HEK293 (cell line): ENCODE measurements at regions not wholly inside any gene's neighbourhood (a gene's known extent, or its start where the extent isn't known, plus 50 kb on each side); places are given as distances from the start of the nearest gene placed in this dataset.

Experiments
- CTCF ChIA-PET: fragments of 350-600 bp; formaldehyde crosslinking; extraction: SDS; loops from one replicate; lab custom pipeline; 2021; ENCODE audit warnings: antibody characterized with exemption; lab: Yijun Ruan, JAX
- POLR2A ChIA-PET: fragments of 300-600 bp; formaldehyde crosslinking; extraction: SDS; loops from one replicate; lab custom pipeline; 2020; ENCODE audit warnings: antibody characterized with exemption, inconsistent platforms; lab: Yijun Ruan, JAX
- H3K27ac ChIP-seq: fragments of 200-500 bp; sonication (Bioruptor generic); 2 replicates; pipeline ENCODE4 v1.5.1; 2014; ENCODE audit warnings: low read depth, low read length, control low read depth, inconsistent platforms; ENCODE audit errors: extremely low read depth
- H3K36me3 ChIP-seq, 2 experiments: fragments of 200-500 bp in 1 of 2; sonication (Bioruptor generic) in 1 of 2; 1 replicate in 1 of 2; 2 replicates in 1 of 2; pipeline ENCODE4 v1.5.1; 2014 to 2017; ENCODE audit warnings: inconsistent platforms in 2 of 2, low read length in 2 of 2; ENCODE audit not compliant: control insufficient read depth in 2 of 2, insufficient read depth in 1 of 2
- H3K4me1 ChIP-seq: fragments of 200-500 bp; sonication (Bioruptor generic); 2 replicates; pipeline ENCODE4 v1.5.1; 2014; ENCODE audit warnings: mild to moderate bottlenecking, low read length, inconsistent platforms; ENCODE audit not compliant: control insufficient read depth, insufficient read depth
- H3K4me3 ChIP-seq: 2 replicates; pipeline ENCODE4 v1.5.1; 2011; ENCODE audit warnings: low read depth, mild to moderate bottlenecking, control low read depth, low read length, moderate library complexity
- H3K9me3 ChIP-seq: fragments of 200-500 bp; sonication (Bioruptor generic); 2 replicates; pipeline ENCODE4 v1.5.1; 2014; ENCODE audit warnings: low read depth, low read length, inconsistent platforms; ENCODE audit not compliant: control insufficient read depth, insufficient read depth
- PATZ1 ChIP-seq: fragments of 450-650 bp; formaldehyde crosslinking; IDR thresholded peaks from 2 replicates; pipeline ENCODE4 v1.5.1; 2016; ENCODE audit warnings: missing biosample characterization, missing genetic modification characterization
- PBX3 ChIP-seq: sonication (generic); formaldehyde crosslinking; IDR thresholded peaks from 2 replicates; pipeline ENCODE4 v1.8.1; 2022; ENCODE audit warnings: mild to moderate bottlenecking, moderate library complexity, missing genetic modification reagents
- SP7 ChIP-seq: fragments of 450-650 bp; formaldehyde crosslinking; IDR thresholded peaks from 2 replicates; pipeline ENCODE4 v1.5.1; 2016; ENCODE audit warnings: missing biosample characterization, missing genetic modification characterization
- ZNF174 ChIP-seq: fragments of 450-650 bp; formaldehyde crosslinking; IDR thresholded peaks from 2 replicates; pipeline ENCODE4 v1.5.0; 2017; ENCODE audit warnings: missing biosample characterization, mild to moderate bottlenecking, missing genetic modification characterization
- ZNF175 ChIP-seq: fragments of 450-650 bp; formaldehyde crosslinking; IDR thresholded peaks from 2 replicates; pipeline ENCODE4 v1.5.1; 2016; ENCODE audit warnings: missing biosample characterization, missing genetic modification characterization
- ZNF211 ChIP-seq: fragments of 450-650 bp; formaldehyde crosslinking; IDR thresholded peaks from 2 replicates; pipeline ENCODE4 v1.5.1; 2016; ENCODE audit warnings: low read depth, missing biosample characterization, missing genetic modification characterization
- ZNF324 ChIP-seq: fragments of 450-650 bp; formaldehyde crosslinking; IDR thresholded peaks from 2 replicates; pipeline ENCODE4 v1.5.1; 2016; ENCODE audit warnings: missing biosample characterization, missing genetic modification characterization
- ZNF391 ChIP-seq: fragments of 450-650 bp; formaldehyde crosslinking; IDR thresholded peaks from 2 replicates; pipeline ENCODE4 v1.5.1; 2016; ENCODE audit warnings: low read depth, missing biosample characterization, missing genetic modification characterization, borderline replicate concordance
- ZNF501 ChIP-seq: fragments of 450-650 bp; formaldehyde crosslinking; IDR thresholded peaks from 2 replicates; pipeline ENCODE4 v1.5.1; 2016; ENCODE audit warnings: missing biosample characterization, missing genetic modification characterization
- ZNF529 ChIP-seq: fragments of 450-650 bp; formaldehyde crosslinking; IDR thresholded peaks from 2 replicates; pipeline ENCODE4 v1.5.1; 2017; ENCODE audit warnings: missing genetic modification characterization, missing biosample characterization; ENCODE audit not compliant: insufficient replicate concordance
- ZNF530 ChIP-seq: fragments of 450-650 bp; formaldehyde crosslinking; IDR thresholded peaks from 2 replicates; pipeline ENCODE4 v1.5.1; 2016; ENCODE audit warnings: low read depth, missing biosample characterization, missing genetic modification characterization
- ZNF623 ChIP-seq: fragments of 450-650 bp; formaldehyde crosslinking; IDR thresholded peaks from 2 replicates; pipeline ENCODE4 v1.5.1; 2016; ENCODE audit warnings: missing biosample characterization, missing genetic modification characterization
- ZNF629 ChIP-seq: fragments of 450-650 bp; formaldehyde crosslinking; IDR thresholded peaks from 2 replicates; pipeline ENCODE4 v1.5.1; 2017; ENCODE audit warnings: missing biosample characterization, missing genetic modification characterization
- ZNF645 ChIP-seq: fragments of 450-650 bp; formaldehyde crosslinking; IDR thresholded peaks from 2 replicates; pipeline ENCODE4; 2016; ENCODE audit warnings: missing biosample characterization, missing genetic modification characterization
- ZSCAN23 ChIP-seq: fragments of 450-650 bp; formaldehyde crosslinking; IDR thresholded peaks from 2 replicates; pipeline ENCODE4 v1.5.1; 2016; ENCODE audit warnings: missing biosample characterization, missing genetic modification characterization

- TF ChIP-seq PATZ1 (tag by site-specific recombination) (no peak), ZSCAN23 (tag by site-specific recombination) (no peak), SP7 (tag by site-specific recombination) (no peak), ZNF324 (tag by site-specific recombination) (no peak), ZNF174 (no peak)
These were observed 242.9 kb upstream of the TRPM3 start (continued) for GRCh38 chr9:71364186-71364955.

- CTCF ChIA-PET: no interaction called here
These were observed 242.0 kb upstream of the TRPM3 start for GRCh38 chr9:71363286-71363961.

GRCh38 chr9:71361357-71361756 is 239.9 kb upstream of the TRPM3 start:
- TF ChIP-seq ZNF391 (no peak), ZNF529 (no peak), ZNF211 (tag by site-specific recombination) (no peak), ZNF530 (tag by site-specific recombination) (no peak), ZSCAN23 (tag by site-specific recombination) (no peak)
- Histone ChIP-seq H3K36me3 (no peaks in the 10 kb centered on the region), H3K4me3 (no peak overlapping the region), H3K9me3 (no peaks in the 10 kb centered on the region), H3K4me1 (no peaks in the 10 kb centered on the region), H3K27ac (no peak overlapping the region)
- POLR2A ChIA-PET: no interaction called here
- CTCF ChIA-PET: interaction anchor here (0.6 to 2.1 kb wide), 4 partner anchors 12 to 95 kb away, joined by 3 to 6 read pairs (median 4); no protein-coding TSS in a partner anchor

More at GRCh38 chr9:71363286-71363961, 242.0 kb upstream of the TRPM3 start:
- H3K9me3 ChIP-seq: no peaks in the 10 kb centered on the region
- H3K4me3 ChIP-seq: no peak overlapping the region
- no peaks in the 10 kb centered on the region for H3K4me1 ChIP-seq
- no peak for TF ChIP-seq PBX3 (CRISPR knock-in tag)
- no peak for TF ChIP-seq ZNF629 (tag by site-specific recombination)
- TF ChIP-seq ZNF623 (tag by site-specific recombination): no peak
- TF ChIP-seq ZNF175 (tag by site-specific recombination): no peak
- TF ChIP-seq ZNF645: no peak
- no peak for TF ChIP-seq ZNF501
- H3K27ac ChIP-seq: no peak overlapping the region
- POLR2A ChIA-PET: no interaction called here
- no peaks in the 10 kb centered on the region for H3K36me3 ChIP-seq
